H9 (cell line): ENCODE measurements at regions not wholly inside any gene's neighbourhood (a gene's known extent, or its start where the extent isn't known, plus 50 kb on each side); places are given as distances from the start of the nearest gene placed in this dataset.

Experiments used
- DNase-seq: peaks from one replicate; pipeline ENCODE4 v3.0.0-alpha.2; 2017
- H2AFZ ChIP-seq: one replicate; pipeline ENCODE4 v1.6.1; 2013; ENCODE audit warnings: mild to moderate bottlenecking, low read length, control low read depth, moderate library complexity
- H2AK5ac ChIP-seq: 2 replicates; pipeline ENCODE4 v1.6.1; 2013; ENCODE audit warnings: low read length, control low read depth, mixed read lengths; ENCODE audit not compliant: insufficient read length
- H2BK120ac ChIP-seq: one replicate; pipeline ENCODE4 v1.6.1; 2013; ENCODE audit warnings: low read depth, mild to moderate bottlenecking, low read length, control low read depth, inconsistent platforms; ENCODE audit not compliant: poor library complexity, severe bottlenecking
- H2BK12ac ChIP-seq: 2 replicates; pipeline ENCODE4 v1.6.1; 2013; ENCODE audit warnings: low read length, control low read depth, mixed read lengths, low read depth; ENCODE audit not compliant: insufficient read length
- H2BK15ac ChIP-seq: 2 replicates; pipeline ENCODE4 v1.6.1; 2013; ENCODE audit warnings: low read depth, low read length, control low read depth
- H2BK20ac ChIP-seq: one replicate; pipeline ENCODE4 v1.6.1; 2013; ENCODE audit warnings: low read depth, mild to moderate bottlenecking, low read length, control low read depth, inconsistent platforms; ENCODE audit not compliant: poor library complexity, severe bottlenecking
- H2BK5ac ChIP-seq: 2 replicates; pipeline ENCODE4 v1.6.1; 2013; ENCODE audit warnings: low read length, control low read depth, mixed read lengths; ENCODE audit not compliant: insufficient read length
- H3K14ac ChIP-seq: 2 replicates; pipeline ENCODE4 v1.6.1; 2013; ENCODE audit warnings: low read length, control low read depth; ENCODE audit not compliant: insufficient read depth
- H3K18ac ChIP-seq: 2 replicates; pipeline ENCODE4 v1.6.1; 2013; ENCODE audit warnings: low read depth, mild to moderate bottlenecking, mixed read lengths, low read length, control low read depth; ENCODE audit not compliant: insufficient read length
- H3K23ac ChIP-seq: 2 replicates; pipeline ENCODE4 v1.6.1; 2013; ENCODE audit warnings: low read length, control low read depth, mixed read lengths, low read depth; ENCODE audit not compliant: insufficient read length
- H3K23me2 ChIP-seq: 2 replicates; pipeline ENCODE4 v1.6.1; 2013; ENCODE audit warnings: low read depth, mild to moderate bottlenecking, mixed read lengths, low read length, control low read depth; ENCODE audit not compliant: insufficient read length, poor library complexity, severe bottlenecking
- H3K27ac ChIP-seq: 2 replicates; pipeline ENCODE4 v1.5.1; 2013; ENCODE audit warnings: low read length, control low read depth, mixed read lengths, low read depth; ENCODE audit not compliant: insufficient read length
- H3K27me3 ChIP-seq: 2 replicates; pipeline ENCODE4 v1.6.1; 2013; ENCODE audit warnings: low read length, control low read depth, inconsistent platforms; ENCODE audit not compliant: insufficient read depth
- H3K4ac ChIP-seq: 2 replicates; pipeline ENCODE4 v1.6.1; 2013; ENCODE audit warnings: low read depth, mild to moderate bottlenecking, control low read depth, inconsistent platforms, low read length, moderate library complexity
- H3K4me1 ChIP-seq: 2 replicates; pipeline ENCODE4 v1.6.1; 2013; ENCODE audit warnings: low read length, control low read depth, inconsistent platforms; ENCODE audit not compliant: insufficient read depth
- H3K4me2 ChIP-seq: 2 replicates; pipeline ENCODE4 v1.6.1; 2013; ENCODE audit warnings: low read length, control low read depth, mixed read lengths; ENCODE audit not compliant: insufficient read length, insufficient read depth
- H3K56ac ChIP-seq: 2 replicates; pipeline ENCODE4 v1.6.1; 2013; ENCODE audit warnings: low read depth, mild to moderate bottlenecking, mixed read lengths, low read length, control low read depth; ENCODE audit not compliant: insufficient read length
- H3K79me1 ChIP-seq: 2 replicates; pipeline ENCODE4 v1.6.1; 2013; ENCODE audit warnings: low read depth, mild to moderate bottlenecking, moderate library complexity, low read length, control low read depth, inconsistent platforms; ENCODE audit not compliant: insufficient read depth, poor library complexity, severe bottlenecking
- H3K79me2 ChIP-seq: 2 replicates; pipeline ENCODE4 v1.6.1; 2013; ENCODE audit warnings: low read length, control low read depth, inconsistent platforms; ENCODE audit not compliant: insufficient read depth
- H3K9ac ChIP-seq: 2 replicates; pipeline ENCODE4 v1.6.1; 2013; ENCODE audit warnings: low read length, control low read depth, mixed read lengths; ENCODE audit not compliant: insufficient read length; ENCODE audit errors: extremely low read depth
- H3K9me3 ChIP-seq: one replicate; pipeline ENCODE4 v1.6.1; 2013; ENCODE audit warnings: low read depth, low read length, inconsistent platforms; ENCODE audit not compliant: control insufficient read depth
- H3T11ph ChIP-seq: one replicate; pipeline ENCODE4 v1.6.1; 2013; ENCODE audit warnings: mild to moderate bottlenecking, low read length, control low read depth, inconsistent platforms
- H4K20me1 ChIP-seq: one replicate; pipeline ENCODE4 v1.6.1; 2013; ENCODE audit not compliant: control insufficient read depth, insufficient read length, insufficient read depth
- H4K5ac ChIP-seq: 2 replicates; pipeline ENCODE4 v1.6.1; 2013; ENCODE audit warnings: low read depth, mild to moderate bottlenecking, mixed read lengths, low read length, control low read depth; ENCODE audit not compliant: insufficient read length
- H4K8ac ChIP-seq: replicated peaks from 2 replicates; pipeline ENCODE4 v1.6.1; 2013; ENCODE audit warnings: low read length, control low read depth, mixed read lengths, low read depth; ENCODE audit not compliant: insufficient read length
- H4K91ac ChIP-seq: 2 replicates; pipeline ENCODE4 v1.6.1; 2013; ENCODE audit warnings: low read depth, mild to moderate bottlenecking, moderate library complexity, mixed read lengths, low read length, control low read depth; ENCODE audit not compliant: insufficient read length
- H3K27ac Mint-ChIP-seq, 3 experiments: 2 replicates in 2 of 3; 3 replicates in 1 of 3; pipeline ENCODE4 v1.8.0; 2020 to 2021; ENCODE audit warnings: mixed read lengths in 3 of 3, mild to moderate bottlenecking in 1 of 3, moderate library complexity in 1 of 3
- H3K27me3 Mint-ChIP-seq: 2 replicates; pipeline ENCODE4 v1.8.0; 2021; ENCODE audit warnings: low read depth, mild to moderate bottlenecking, moderate library complexity, mixed read lengths
- H3K36me3 Mint-ChIP-seq, 3 experiments: 2 replicates in 2 of 3; 3 replicates in 1 of 3; pipeline ENCODE4 v1.8.0; 2020 to 2021; ENCODE audit warnings: low read depth in 3 of 3, mixed read lengths in 3 of 3; ENCODE audit not compliant: insufficient read depth in 1 of 3
- H3K4me1 Mint-ChIP-seq, 2 experiments: 2 replicates each; pipeline ENCODE4 v1.8.0; 2020; ENCODE audit warnings: mixed read lengths in 2 of 2
- H3K4me3 Mint-ChIP-seq, 2 experiments: 2 replicates in 1 of 2; 3 replicates in 1 of 2; pipeline ENCODE4 v1.8.0; 2020 to 2021; ENCODE audit warnings: mild to moderate bottlenecking in 2 of 2, mixed read lengths in 2 of 2, moderate library complexity in 1 of 2
- H3K9me3 Mint-ChIP-seq, 2 experiments: 2 replicates in 1 of 2; 3 replicates in 1 of 2; pipeline ENCODE4 v1.8.0; 2020; ENCODE audit warnings: mild to moderate bottlenecking in 2 of 2, mixed read lengths in 2 of 2, moderate library complexity in 1 of 2
- CTCF ChIP-seq: fragments of 200-600 bp; sonication (generic); conservative IDR thresholded peaks from 3 replicates; pipeline ENCODE4 v1.8.0; 2021; ENCODE audit warnings: antibody characterized with exemption, mild to moderate bottlenecking
- WGBS: extraction: QIAGEN DNeasy Blood & Tissue Kit; methylation state at CpG from one replicate; pipeline ENCODE4 v1.1.7; 2013; ENCODE audit warnings: missing lambda C conversion rate, low lambda C conversion rate, mixed read lengths; ENCODE audit not compliant: insufficient read length; ENCODE audit errors: extremely low coverage; 5-methylcytosine and 5-hydroxymethylcytosine counted together

- peaks cover 0 to 9% of the 10 kb centered on the region in 2 experiments; a peak in 2 of 4 replicates for H3K4me1 Mint-ChIP-seq
- H3K36me3 Mint-ChIP-seq = peaks cover 5 to 16% (median 8%) of the 10 kb centered on the region in 3 experiments; a peak in 5 of 7 replicates
- no peak overlapping the region for H2AK5ac ChIP-seq
- no peaks in the 10 kb centered on the region for H4K20me1 ChIP-seq
- H3K79me2 ChIP-seq = no peaks in the 10 kb centered on the region
- H3K9me3 ChIP-seq = no peaks in the 10 kb centered on the region
- TF ChIP-seq CTCF = no peak
- H3K27me3 ChIP-seq = no peaks in the 10 kb centered on the region
- H3K23ac ChIP-seq = no peak overlapping the region
- no peaks in the 10 kb centered on the region for H3K4me1 ChIP-seq
- no peak overlapping the region for H2BK20ac ChIP-seq
- H3K4me2 ChIP-seq = no peak overlapping the region
- H4K5ac ChIP-seq = no peak overlapping the region
- H2BK12ac ChIP-seq = no peak overlapping the region
- H3T11ph ChIP-seq = no peak overlapping the region
- H3K79me1 ChIP-seq = no peaks in the 10 kb centered on the region
- H2AFZ ChIP-seq = no peak overlapping the region
- H3K4me3 Mint-ChIP-seq = no peak overlapping the region
- H3K9me3 Mint-ChIP-seq = peaks cover 16 to 26% of the 10 kb centered on the region in 2 experiments
- no peak overlapping the region for H3K18ac ChIP-seq
- no peak overlapping the region for H4K8ac ChIP-seq
- H3K14ac ChIP-seq = no peak overlapping the region; the same call in 1 of the 2 replicates
- H3K27ac ChIP-seq = no peak overlapping the region
- H3K23me2 ChIP-seq = no peaks in the 10 kb centered on the region
- H3K4ac ChIP-seq = no peak overlapping the region
- H4K91ac ChIP-seq = no peak overlapping the region
- no peak overlapping the region for H2BK15ac ChIP-seq
- peaks cover 7% of the 10 kb centered on the region for H3K27me3 Mint-ChIP-seq
- H2BK5ac ChIP-seq = no peak overlapping the region
- H3K27ac Mint-ChIP-seq = no peak overlapping the region; a peak in 1 of 7 replicates
- DNase-seq = peak; percentile 41
- no peak overlapping the region for H3K9ac ChIP-seq
- no peak overlapping the region for H2BK120ac ChIP-seq
- WGBS = no CpG with 5 or more reads among the region's 22 CpGs
- H3K56ac ChIP-seq = no peak overlapping the region
These were observed 110.9 kb downstream of the ASB7 start for GRCh38 chr15:100713163-100713867.
